ENCODE measurements at regions not wholly inside any gene's neighbourhood (a gene's known extent, or its start where the extent isn't known, plus 50 kb on each side); places are given as distances from the start of the nearest gene placed in this dataset.

- peaks cover 5% of the 10 kb centered on the region; the same call in 1 of the 2 replicates for H3K4me1 ChIP-seq (ENCODE audit: control insufficient read depth, insufficient read depth, low read length)
- no peaks in the 10 kb centered on the region for H3K27me3 ChIP-seq (ENCODE audit: control insufficient read depth, insufficient read depth, low read length)
- H3K4me3 ChIP-seq (ENCODE audit: low read depth, low read length), result no peak overlapping the region
- no peaks in the 10 kb centered on the region for H3K9me3 ChIP-seq (ENCODE audit: control insufficient read depth, insufficient read depth, low read depth, low read length)
- H3K9ac ChIP-seq (ENCODE audit: low read length), result no peak overlapping the region
- no peaks in the 10 kb centered on the region for H3K36me3 ChIP-seq (ENCODE audit: control insufficient read depth, insufficient read depth, low read length)
- H3K27ac ChIP-seq (ENCODE audit: low read depth, low read length), result no peak overlapping the region
Measured at GRCh38 chr15:39265261-39265660, 315.6 kb upstream of the THBS1 start.

GRCh38 chr15:39266890-39267289 lies 314.0 kb upstream of the THBS1 start:
- Histone ChIP-seq H3K9me3 (ENCODE audit: control insufficient read depth, insufficient read depth, low read depth, low read length) (no peaks in the 10 kb centered on the region), H3K27ac (ENCODE audit: low read depth, low read length) (no peak overlapping the region), H3K4me1 (ENCODE audit: control insufficient read depth, insufficient read depth, low read length) (peaks cover 5% of the 10 kb centered on the region; the same call in 1 of the 2 replicates), H3K4me3 (ENCODE audit: low read depth, low read length) (no peak overlapping the region), H3K9ac (ENCODE audit: low read length) (no peak overlapping the region), H3K27me3 (ENCODE audit: control insufficient read depth, insufficient read depth, low read length) (no peaks in the 10 kb centered on the region), H3K36me3 (ENCODE audit: control insufficient read depth, insufficient read depth, low read length) (no peaks in the 10 kb centered on the region)

- H3K27me3 ChIP-seq (ENCODE audit: control insufficient read depth, insufficient read depth, low read length), result no peaks in the 10 kb centered on the region
- no peak overlapping the region for H3K27ac ChIP-seq (ENCODE audit: low read depth, low read length)
- no peaks in the 10 kb centered on the region for H3K36me3 ChIP-seq (ENCODE audit: control insufficient read depth, insufficient read depth, low read length)
- no peak overlapping the region for H3K4me3 ChIP-seq (ENCODE audit: low read depth, low read length)
- H3K4me1 ChIP-seq (ENCODE audit: control insufficient read depth, insufficient read depth, low read length), result peaks cover 5% of the 10 kb centered on the region; the same call in 1 of the 2 replicates
- no peak overlapping the region for H3K9ac ChIP-seq (ENCODE audit: low read length)
- H3K9me3 ChIP-seq (ENCODE audit: control insufficient read depth, insufficient read depth, low read depth, low read length), result no peaks in the 10 kb centered on the region
Measured at GRCh38 chr15:39267685-39268084, 313.2 kb upstream of the THBS1 start.

GRCh38 chr15:39269352-39269751 lies 311.5 kb upstream of the THBS1 start:
- Histone ChIP-seq H3K36me3 (ENCODE audit: control insufficient read depth, insufficient read depth, low read length) (no peaks in the 10 kb centered on the region), H3K9ac (ENCODE audit: low read length) (no peak overlapping the region), H3K27me3 (ENCODE audit: control insufficient read depth, insufficient read depth, low read length) (no peaks in the 10 kb centered on the region), H3K27ac (ENCODE audit: low read depth, low read length) (no peak overlapping the region), H3K9me3 (ENCODE audit: control insufficient read depth, insufficient read depth, low read depth, low read length) (no peaks in the 10 kb centered on the region), H3K4me1 (ENCODE audit: control insufficient read depth, insufficient read depth, low read length) (peaks cover 5% of the 10 kb centered on the region; the same call in 1 of the 2 replicates), H3K4me3 (ENCODE audit: low read depth, low read length) (no peak overlapping the region)

GRCh38 chr15:39269821-39270220 lies 311.1 kb upstream of the THBS1 start:
- H3K4me1 ChIP-seq (ENCODE audit: control insufficient read depth, insufficient read depth, low read length), result peaks cover 5% of the 10 kb centered on the region; the same call in 1 of the 2 replicates
- no peak overlapping the region for H3K27ac ChIP-seq (ENCODE audit: low read depth, low read length)
- H3K9me3 ChIP-seq (ENCODE audit: control insufficient read depth, insufficient read depth, low read depth, low read length), result no peaks in the 10 kb centered on the region
- H3K9ac ChIP-seq (ENCODE audit: low read length), result no peak overlapping the region
- H3K4me3 ChIP-seq (ENCODE audit: low read depth, low read length), result no peak overlapping the region
- H3K36me3 ChIP-seq (ENCODE audit: control insufficient read depth, insufficient read depth, low read length), result no peaks in the 10 kb centered on the region
- H3K27me3 ChIP-seq (ENCODE audit: control insufficient read depth, insufficient read depth, low read length), result no peaks in the 10 kb centered on the region

GRCh38 chr15:39270221-39270855 lies 310.5 kb upstream of the THBS1 start:
- H3K9ac ChIP-seq (ENCODE audit: low read length), result no peak overlapping the region
- H3K36me3 ChIP-seq (ENCODE audit: control insufficient read depth, insufficient read depth, low read length), result no peaks in the 10 kb centered on the region
- H3K9me3 ChIP-seq (ENCODE audit: control insufficient read depth, insufficient read depth, low read depth, low read length), result no peaks in the 10 kb centered on the region
- no peak overlapping the region for H3K4me3 ChIP-seq (ENCODE audit: low read depth, low read length)
- no peak overlapping the region for H3K27ac ChIP-seq (ENCODE audit: low read depth, low read length)
- H3K4me1 ChIP-seq (ENCODE audit: control insufficient read depth, insufficient read depth, low read length), result peaks cover 5% of the 10 kb centered on the region; the same call in 1 of the 2 replicates
- no peaks in the 10 kb centered on the region for H3K27me3 ChIP-seq (ENCODE audit: control insufficient read depth, insufficient read depth, low read length)

- no peaks in the 10 kb centered on the region for H3K9me3 ChIP-seq (ENCODE audit: control insufficient read depth, insufficient read depth, low read depth, low read length)
- H3K27me3 ChIP-seq (ENCODE audit: control insufficient read depth, insufficient read depth, low read length), result no peaks in the 10 kb centered on the region
- no peak overlapping the region for H3K9ac ChIP-seq (ENCODE audit: low read length)
- no peak overlapping the region for H3K27ac ChIP-seq (ENCODE audit: low read depth, low read length)
- peaks cover 5% of the 10 kb centered on the region; the same call in 1 of the 2 replicates for H3K4me1 ChIP-seq (ENCODE audit: control insufficient read depth, insufficient read depth, low read length)
- H3K36me3 ChIP-seq (ENCODE audit: control insufficient read depth, insufficient read depth, low read length), result no peaks in the 10 kb centered on the region
- H3K4me3 ChIP-seq (ENCODE audit: low read depth, low read length), result no peak overlapping the region
Measured at GRCh38 chr15:39270934-39271333, 309.9 kb upstream of the THBS1 start.

GRCh38 chr15:39272901-39273300 lies 308.0 kb upstream of the THBS1 start:
- H3K27me3 ChIP-seq (ENCODE audit: control insufficient read depth, insufficient read depth, low read length), result no peaks in the 10 kb centered on the region
- no peaks in the 10 kb centered on the region for H3K36me3 ChIP-seq (ENCODE audit: control insufficient read depth, insufficient read depth, low read length)
- H3K4me3 ChIP-seq (ENCODE audit: low read depth, low read length), result no peak overlapping the region
- H3K9ac ChIP-seq (ENCODE audit: low read length), result no peak overlapping the region
- peaks cover 5% of the 10 kb centered on the region; the same call in 1 of the 2 replicates for H3K4me1 ChIP-seq (ENCODE audit: control insufficient read depth, insufficient read depth, low read length)
- H3K9me3 ChIP-seq (ENCODE audit: control insufficient read depth, insufficient read depth, low read depth, low read length), result no peaks in the 10 kb centered on the region
- H3K27ac ChIP-seq (ENCODE audit: low read depth, low read length), result no peak overlapping the region

- H3K9me3 ChIP-seq (ENCODE audit: control insufficient read depth, insufficient read depth, low read depth, low read length), result no peaks in the 10 kb centered on the region
- H3K36me3 ChIP-seq (ENCODE audit: control insufficient read depth, insufficient read depth, low read length), result no peaks in the 10 kb centered on the region
- H3K9ac ChIP-seq (ENCODE audit: low read length), result no peak overlapping the region
- no peaks in the 10 kb centered on the region for H3K27me3 ChIP-seq (ENCODE audit: control insufficient read depth, insufficient read depth, low read length)
- peaks cover 5% of the 10 kb centered on the region; the same call in 1 of the 2 replicates for H3K4me1 ChIP-seq (ENCODE audit: control insufficient read depth, insufficient read depth, low read length)
- H3K27ac ChIP-seq (ENCODE audit: low read depth, low read length), result no peak overlapping the region
- no peak overlapping the region for H3K4me3 ChIP-seq (ENCODE audit: low read depth, low read length)
Measured at GRCh38 chr15:39273717-39274411, 307.0 kb upstream of the THBS1 start.

GRCh38 chr15:39275066-39275465 lies 305.8 kb upstream of the THBS1 start:
- Histone ChIP-seq H3K9me3 (ENCODE audit: control insufficient read depth, insufficient read depth, low read depth, low read length) (no peaks in the 10 kb centered on the region), H3K27me3 (ENCODE audit: control insufficient read depth, insufficient read depth, low read length) (no peaks in the 10 kb centered on the region), H3K36me3 (ENCODE audit: control insufficient read depth, insufficient read depth, low read length) (no peaks in the 10 kb centered on the region), H3K9ac (ENCODE audit: low read length) (no peak overlapping the region), H3K27ac (ENCODE audit: low read depth, low read length) (no peak overlapping the region), H3K4me1 (ENCODE audit: control insufficient read depth, insufficient read depth, low read length) (no peaks in the 10 kb centered on the region), H3K4me3 (ENCODE audit: low read depth, low read length) (no peak overlapping the region)

- Histone ChIP-seq H3K9ac (ENCODE audit: low read length) (no peak overlapping the region), H3K4me1 (ENCODE audit: control insufficient read depth, insufficient read depth, low read length) (no peaks in the 10 kb centered on the region), H3K36me3 (ENCODE audit: control insufficient read depth, insufficient read depth, low read length) (no peaks in the 10 kb centered on the region), H3K9me3 (ENCODE audit: control insufficient read depth, insufficient read depth, low read depth, low read length) (0 out of 2 replicates have a peak, but pooled peaks cover 2% of the 10 kb centered on the region), H3K27ac (ENCODE audit: low read depth, low read length) (no peak overlapping the region), H3K4me3 (ENCODE audit: low read depth, low read length) (no peak overlapping the region), H3K27me3 (ENCODE audit: control insufficient read depth, insufficient read depth, low read length) (no peaks in the 10 kb centered on the region)
Measured at GRCh38 chr15:39279311-39279710, 301.6 kb upstream of the THBS1 start.

Data from HUES6 (cell line).